ENCODE measurements at regions not wholly inside any gene's neighbourhood (a gene's known extent, or its start where the extent isn't known, plus 50 kb on each side); places are given as distances from the start of the nearest gene placed in this dataset.

DNA sequence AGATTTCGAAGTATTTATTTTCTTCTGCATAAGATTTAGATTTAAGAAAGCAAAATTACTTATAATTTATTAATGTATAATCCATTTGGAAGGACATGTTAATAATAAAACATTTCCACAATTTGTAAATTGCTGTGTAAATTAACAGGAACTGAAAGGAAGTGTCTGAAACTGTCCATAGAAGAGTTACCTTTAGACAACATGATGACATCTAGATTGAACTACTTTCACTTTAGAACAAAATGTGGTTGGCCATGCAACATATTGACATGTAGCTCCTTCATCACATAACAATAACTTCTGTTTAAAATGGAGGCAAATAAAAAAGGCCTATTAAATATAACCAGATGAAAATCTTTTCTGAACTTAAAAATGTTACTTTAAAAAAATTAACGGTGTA, 1849.5 kb upstream of the ACO1 start:
- TF ChIP-seq, protein P1, sequence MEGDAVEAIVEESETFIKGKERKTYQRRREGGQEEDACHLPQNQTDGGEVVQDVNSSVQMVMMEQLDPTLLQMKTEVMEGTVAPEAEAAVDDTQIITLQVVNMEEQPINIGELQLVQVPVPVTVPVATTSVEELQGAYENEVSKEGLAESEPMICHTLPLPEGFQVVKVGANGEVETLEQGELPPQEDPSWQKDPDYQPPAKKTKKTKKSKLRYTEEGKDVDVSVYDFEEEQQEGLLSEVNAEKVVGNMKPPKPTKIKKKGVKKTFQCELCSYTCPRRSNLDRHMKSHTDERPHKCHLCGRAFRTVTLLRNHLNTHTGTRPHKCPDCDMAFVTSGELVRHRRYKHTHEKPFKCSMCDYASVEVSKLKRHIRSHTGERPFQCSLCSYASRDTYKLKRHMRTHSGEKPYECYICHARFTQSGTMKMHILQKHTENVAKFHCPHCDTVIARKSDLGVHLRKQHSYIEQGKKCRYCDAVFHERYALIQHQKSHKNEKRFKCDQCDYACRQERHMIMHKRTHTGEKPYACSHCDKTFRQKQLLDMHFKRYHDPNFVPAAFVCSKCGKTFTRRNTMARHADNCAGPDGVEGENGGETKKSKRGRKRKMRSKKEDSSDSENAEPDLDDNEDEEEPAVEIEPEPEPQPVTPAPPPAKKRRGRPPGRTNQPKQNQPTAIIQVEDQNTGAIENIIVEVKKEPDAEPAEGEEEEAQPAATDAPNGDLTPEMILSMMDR (IDR thresholded peaks at IDR 0.05; ENCODE audit: low read length) = no peak
- TF ChIP-seq EZH2 (IDR thresholded peaks at IDR 0.05; ENCODE audit: borderline replicate concordance, low read length) = no peak
